NCI-H82 treated with DMSO at 0.1 percent for 48 hours (cell line): ENCODE measurements at regions not wholly inside any gene's neighbourhood (a gene's known extent, or its start where the extent isn't known, plus 50 kb on each side); places are given as distances from the start of the nearest gene placed in this dataset.

Experiments
- DNase-seq: peaks from one replicate; lab custom pipeline; 2025; ENCODE audit not compliant: unreplicated experiment; lab: John Stamatoyannopoulos, UW

DNA sequence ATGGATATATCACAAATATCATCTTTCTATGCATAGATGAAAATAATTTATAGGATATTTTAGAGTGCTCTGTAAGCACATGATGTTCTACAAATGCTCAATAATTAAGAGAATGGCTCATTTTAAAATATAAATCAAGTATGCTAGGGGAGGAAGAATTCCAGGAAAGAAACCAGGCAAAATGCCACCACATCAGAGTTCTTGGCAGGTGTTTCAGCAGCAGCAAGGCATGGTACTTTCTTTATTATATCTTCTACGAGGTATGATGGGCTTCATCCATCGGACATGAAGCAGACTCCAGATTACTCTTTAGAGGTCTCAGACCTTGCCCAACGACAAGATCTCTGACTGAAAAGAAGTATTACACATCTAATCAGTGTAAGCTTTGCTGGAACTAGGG is 316.3 kb upstream of the ARRDC3 start:
- no peak for DNase-seq

DNA sequence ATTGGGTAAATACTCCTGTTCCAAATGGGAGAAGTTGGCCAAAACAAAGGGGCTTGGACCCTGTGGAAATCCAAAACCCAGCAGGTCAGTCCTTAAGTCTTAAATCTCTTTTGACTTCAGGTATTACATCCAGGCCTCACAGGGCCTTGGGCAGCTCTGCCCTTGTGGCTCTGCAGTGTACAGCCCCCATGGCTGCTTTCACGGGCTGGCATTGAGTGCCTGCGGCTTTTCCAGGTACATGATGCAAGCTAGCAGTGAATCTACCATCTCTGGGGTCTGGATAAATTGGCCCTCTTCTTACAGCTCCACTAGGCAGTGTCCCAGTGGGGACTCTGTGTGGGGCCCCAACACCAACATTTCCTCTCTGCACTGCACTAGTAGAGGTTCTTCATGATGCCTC is 308.5 kb upstream of the ARRDC3 start:
- no peak for DNase-seq

DNA sequence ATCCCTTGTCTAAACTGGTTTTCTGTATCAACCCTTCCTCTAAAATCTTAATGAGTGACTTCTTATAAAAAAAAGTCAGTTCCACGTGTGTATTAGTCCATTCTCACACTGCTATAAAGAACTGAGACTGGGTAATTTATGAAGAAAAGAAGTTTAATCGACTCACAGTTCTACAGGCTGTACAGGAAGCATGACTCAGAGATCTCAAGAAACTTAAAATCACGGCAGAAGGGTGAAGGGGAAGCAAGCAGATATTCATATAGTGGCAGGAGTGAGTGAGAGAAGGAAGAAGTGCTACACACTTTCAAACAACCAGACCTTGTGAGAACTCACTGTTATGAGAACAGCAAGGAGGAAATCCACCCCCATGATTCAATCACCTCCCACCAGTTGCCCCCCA is 307.8 kb upstream of the ARRDC3 start:
- DNase-seq: no peak

DNA sequence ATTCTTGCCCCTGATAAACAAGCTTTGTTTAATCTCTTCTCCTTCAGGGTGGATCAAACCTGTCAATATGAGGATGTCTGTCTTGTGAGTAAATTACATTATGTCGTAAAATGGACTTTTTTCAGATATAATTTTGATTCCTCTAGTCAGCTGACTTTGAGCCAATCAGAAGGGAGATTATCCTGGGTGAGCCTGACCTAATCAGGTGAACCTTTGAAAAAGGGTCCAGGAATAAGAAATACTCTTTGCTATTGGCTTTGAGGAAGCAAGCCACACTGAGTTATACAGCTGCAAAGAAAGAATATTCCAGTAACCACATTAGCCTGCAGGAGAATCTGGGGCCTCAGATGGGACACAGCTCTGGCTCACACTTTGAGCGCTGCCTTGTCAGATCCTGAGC is 304.3 kb upstream of the ARRDC3 start:
- DNase-seq: no peak

DNA sequence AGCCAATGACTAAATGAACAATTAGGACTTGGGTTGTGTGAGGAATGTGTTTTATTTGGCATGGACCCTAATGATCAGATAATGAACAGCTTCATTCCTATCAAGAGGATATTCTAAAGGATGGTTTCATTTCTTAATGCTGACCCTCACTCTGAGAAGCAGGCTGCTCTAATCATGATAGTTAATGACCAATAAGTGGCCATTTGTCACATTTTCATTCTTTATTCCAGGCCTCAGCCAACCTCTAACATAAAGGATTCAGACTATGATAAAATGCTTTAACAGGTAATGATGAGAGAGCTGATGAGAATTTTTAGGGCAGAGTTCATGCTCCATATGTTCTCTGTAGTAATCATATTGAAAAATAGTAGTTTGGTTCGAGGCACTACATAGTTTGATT is 301.5 kb upstream of the ARRDC3 start:
- no peak for DNase-seq

DNA sequence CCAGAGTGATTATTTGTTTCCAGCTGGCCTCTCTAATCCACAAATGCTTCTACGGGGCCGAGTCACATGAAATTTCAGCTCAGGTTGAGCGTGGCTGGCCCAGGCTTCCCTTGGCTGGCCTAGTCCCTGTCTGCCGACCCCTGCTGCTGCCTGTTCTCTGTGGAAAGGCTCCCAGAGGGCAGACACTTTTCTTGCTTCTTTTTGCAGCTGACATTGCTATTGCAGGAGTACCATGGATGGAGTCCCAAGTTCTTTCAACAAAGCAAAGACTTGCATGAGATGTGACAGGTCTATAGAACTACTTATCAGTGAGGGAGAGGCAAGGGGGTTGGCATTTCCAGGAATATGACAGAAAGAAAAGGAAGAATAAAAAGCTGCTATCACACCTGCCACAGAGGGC is 287.4 kb upstream of the ARRDC3 start:
- peak; percentile 36 for DNase-seq

DNA sequence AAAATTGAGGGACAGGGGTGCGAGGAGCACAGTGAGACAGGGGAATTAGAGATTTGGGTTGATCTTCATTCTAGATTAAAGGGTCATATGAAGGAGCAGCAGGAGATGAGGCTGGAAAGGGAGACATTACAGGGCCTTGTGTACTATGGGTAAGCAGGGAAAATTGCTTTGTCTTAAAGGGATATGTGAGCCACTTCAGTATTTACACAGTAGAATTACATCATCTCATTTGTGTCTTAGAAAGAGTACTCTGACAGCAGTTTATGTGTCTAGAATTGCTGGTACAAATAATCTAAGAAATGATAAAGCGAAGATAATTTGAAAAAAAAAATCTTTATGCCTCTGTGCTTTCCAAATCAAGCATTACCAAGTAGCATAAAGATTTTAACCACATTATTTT is 287.0 kb upstream of the ARRDC3 start:
- DNase-seq: no peak

DNA sequence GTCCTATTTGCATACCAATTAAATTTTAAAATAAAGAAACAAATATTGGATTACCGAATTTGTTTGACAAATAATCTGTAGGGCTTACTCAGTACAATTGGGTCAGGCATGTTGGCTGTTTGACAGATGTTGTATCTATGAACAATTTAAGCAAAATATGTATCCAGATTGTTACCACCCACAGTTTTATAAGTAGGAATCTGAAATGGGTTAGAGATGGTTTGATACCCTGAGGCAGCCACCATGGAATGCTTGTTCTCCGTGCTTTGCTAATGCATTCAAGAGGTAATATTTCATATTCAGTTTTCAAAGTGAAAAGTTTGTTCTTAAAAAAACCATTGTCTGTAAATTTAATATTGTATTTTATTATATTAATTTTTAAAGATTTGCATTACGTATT is 285.1 kb upstream of the ARRDC3 start:
- DNase-seq: no peak

DNA sequence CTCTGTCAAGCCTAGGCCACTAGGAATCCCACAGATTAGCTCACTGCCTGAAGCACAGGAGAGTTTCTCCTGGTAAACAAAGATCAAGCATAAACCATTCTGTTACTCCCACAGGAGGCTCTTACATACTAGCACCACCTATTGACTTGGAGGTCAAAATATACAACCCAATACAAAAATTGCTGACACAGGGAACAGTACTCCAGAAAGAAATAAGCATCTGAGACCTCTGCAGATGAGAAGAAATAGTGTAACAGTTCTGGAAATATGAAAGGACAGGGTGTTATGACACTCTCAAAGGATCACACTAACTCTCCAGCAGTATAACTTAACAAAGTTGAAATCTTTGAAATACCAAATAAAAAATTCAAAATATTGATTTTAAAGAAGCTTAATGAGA is 269.6 kb upstream of the ARRDC3 start:
- no peak for DNase-seq

DNA sequence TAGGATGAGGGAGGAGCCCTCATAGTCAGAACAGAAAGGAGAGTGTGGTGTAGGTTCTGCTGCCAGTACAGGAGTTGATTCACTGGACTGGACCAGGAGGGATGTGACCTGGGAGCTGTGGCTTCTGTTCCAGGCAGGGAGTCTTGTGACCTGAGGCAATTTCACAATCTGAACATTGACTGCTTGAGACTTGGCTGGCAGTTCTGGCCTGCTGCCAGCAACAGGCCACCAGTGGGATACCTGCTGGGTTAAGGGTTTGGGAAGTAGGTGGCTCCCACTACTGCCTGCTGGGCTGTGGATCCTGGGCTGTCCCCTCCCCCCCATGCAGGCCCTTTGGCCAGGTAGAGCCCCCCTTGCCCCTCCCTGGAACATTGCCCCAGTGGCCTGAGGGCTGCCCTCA is 268.6 kb upstream of the ARRDC3 start:
- DNase-seq: no peak

DNA sequence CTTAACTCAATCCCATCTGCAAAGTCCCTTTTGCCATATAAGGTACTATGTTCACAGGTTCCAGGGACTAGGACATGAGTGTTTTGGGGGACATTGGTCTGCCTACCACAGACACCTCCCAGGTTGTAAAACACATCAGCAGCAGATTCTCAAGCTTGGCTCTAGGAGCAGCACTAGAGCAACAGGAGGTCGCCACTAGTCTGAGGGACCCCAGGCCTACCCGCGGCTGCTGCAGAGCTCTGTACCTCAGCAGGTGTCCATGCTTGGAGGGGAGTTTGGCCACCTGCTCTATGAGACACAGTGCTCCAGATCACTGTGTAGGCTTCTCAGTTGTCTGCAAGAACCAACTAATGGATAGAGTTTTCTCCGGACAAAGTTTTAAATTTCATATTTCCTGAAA is 262.2 kb upstream of the ARRDC3 start:
- DNase-seq: no peak

DNA sequence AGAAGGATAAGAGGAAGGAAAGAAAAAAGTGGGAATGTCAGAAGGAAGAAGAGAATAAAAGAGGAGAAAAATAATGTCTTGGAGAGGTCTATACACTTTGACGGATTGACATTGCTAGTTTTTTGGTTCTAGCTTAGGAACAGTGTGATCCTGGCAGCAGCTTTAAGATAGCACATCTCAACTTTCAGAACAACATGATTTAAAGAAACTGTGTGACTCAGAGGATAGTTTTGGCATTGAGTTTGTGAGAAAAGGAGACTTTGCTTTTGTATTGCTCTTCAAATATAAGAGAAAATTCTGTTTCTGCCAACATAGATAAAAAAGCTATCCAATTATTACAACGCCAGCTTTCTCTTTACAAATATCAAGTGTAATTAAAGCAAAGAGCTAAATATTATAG is 260.7 kb upstream of the ARRDC3 start:
- DNase-seq: no peak

DNA sequence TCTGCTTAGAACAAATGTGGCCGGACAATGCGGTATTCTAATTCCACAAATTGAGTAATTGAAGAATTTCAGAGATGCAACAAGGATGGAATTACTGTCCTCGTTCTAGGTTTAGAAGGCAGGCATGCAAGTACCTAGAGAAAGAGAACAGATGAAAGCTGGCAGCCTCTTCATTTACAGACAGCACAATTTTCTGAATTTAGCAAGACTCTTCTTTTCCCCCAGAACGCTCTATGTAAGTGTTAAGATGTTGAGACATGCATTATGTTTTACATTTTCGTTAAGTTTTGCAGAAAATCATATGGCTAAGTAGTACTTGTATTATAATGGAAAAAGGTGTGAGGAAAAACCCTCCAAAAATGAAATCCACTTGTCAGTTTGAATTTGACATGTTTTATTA is 259.5 kb upstream of the ARRDC3 start:
- DNase-seq: no peak

DNA sequence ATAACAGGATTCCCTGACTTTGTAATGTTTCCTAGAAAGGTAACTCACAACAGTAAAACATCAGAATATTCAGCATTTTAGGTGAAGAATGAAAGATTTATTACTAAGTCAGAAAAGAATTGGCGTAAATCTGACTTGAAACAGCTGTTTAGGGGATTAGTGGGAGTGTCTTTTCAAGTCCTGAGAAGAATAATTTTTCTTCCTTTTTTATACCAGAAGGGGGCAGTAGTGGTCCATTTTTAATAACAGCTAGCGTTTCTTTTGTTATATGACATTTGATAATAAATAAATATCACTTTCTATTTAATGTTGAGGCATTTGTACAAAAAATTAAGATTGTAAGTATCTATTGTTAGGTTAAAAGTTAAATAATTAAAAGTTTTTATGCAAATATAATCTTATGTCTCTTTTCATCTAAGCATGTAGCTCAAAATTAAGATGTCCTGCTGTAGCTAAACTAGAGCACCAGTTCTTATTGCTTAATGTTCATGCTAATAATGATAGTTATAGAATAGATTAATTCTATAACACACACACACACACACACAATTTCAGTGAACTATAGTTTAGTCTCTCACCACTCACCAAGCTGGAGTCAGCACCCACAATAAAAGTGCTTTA is 258.7 kb upstream of the ARRDC3 start:
- peak; percentile 50 for DNase-seq

DNA sequence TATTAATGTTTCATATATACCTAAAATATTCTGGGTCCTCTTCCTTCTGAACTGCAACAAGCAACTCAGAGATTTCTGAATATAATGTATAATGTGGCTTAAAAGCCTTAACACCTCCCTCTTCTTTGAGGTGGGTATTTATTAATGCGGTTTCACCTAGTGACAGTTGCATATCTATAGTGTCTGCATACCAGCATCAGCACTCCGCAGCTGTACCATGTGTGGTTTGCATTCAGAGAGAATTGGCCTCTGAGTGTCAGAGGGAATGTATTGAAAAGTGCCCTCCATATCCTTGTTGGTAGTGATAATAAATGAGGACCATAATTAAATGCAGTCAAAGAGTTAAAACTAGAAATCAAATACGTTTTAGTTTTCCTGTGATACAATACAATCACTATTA is 256.6 kb upstream of the ARRDC3 start:
- DNase-seq: no peak

DNA sequence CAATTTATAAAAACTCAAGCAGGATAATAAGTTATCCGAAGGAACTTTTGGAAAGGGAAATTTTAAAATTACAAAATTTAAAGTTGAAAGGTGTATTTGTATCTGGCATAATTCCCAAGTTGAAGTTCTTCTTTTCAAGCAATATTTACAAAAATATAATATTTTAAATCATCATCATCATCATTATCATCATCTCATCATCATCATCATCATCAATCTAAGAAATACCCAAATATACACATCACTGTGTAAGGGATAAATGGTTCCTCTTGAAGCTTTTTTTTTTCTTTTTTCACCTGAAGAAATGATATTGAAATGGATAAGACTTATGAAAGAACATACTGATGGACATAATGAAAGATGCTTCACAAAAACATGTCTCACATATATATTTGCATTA is 254.9 kb upstream of the ARRDC3 start:
- DNase-seq: no peak

DNA sequence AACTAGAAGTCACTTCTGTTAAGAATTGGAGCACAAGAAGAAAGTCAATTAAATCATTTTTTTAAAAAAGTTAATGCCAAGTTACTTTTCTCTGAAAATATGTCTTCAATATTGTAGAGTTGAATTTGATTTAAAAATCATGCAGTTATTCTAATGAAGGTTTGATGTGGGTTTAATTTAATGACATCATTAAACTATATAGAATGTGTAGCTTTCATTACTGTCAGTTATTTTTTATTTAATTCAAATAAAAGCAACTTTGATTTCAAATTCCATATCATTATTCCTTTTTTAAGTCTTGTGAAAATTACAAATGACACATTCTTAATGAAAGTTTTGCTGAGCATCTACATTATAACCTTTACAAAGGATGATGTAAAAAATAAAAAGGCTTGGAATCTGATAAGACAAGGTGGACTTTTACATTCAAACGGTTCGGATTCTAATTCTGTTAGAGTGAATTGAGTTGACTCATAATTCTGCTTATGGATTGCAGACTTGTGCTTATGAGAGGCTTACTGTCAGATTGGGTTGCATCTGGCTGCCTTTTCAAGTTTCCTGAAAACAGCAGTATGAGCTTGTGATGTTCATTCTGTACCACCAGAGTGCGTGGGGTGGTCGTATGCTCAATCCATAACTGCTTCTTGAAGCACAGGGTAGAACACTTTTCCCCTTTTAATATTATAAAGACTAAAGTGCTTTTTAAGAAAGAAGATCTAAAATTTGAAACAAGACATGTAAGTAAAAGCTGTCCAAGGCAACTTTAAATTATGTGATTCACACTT is 253.0 kb upstream of the ARRDC3 start:
- no peak for DNase-seq

DNA sequence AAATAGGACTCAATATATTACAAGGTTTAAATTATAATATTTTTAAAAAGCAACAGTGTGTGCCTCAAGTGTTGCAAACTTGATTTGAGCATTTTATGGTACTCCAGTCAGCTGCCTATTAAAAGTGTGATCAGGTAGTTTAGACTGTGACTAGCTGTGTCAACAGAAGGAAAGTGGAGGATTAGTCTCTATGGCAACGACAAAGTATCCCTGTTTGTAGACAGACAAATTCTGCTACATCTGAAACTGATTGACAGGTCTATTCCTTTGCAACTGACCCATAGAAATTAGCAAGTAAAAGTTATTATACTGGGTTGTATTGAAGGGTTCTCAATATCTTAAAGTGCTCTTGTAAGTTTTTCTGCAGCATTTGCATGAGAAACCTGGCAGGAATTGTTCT is 249.8 kb upstream of the ARRDC3 start:
- DNase-seq: peak; percentile 39

DNA sequence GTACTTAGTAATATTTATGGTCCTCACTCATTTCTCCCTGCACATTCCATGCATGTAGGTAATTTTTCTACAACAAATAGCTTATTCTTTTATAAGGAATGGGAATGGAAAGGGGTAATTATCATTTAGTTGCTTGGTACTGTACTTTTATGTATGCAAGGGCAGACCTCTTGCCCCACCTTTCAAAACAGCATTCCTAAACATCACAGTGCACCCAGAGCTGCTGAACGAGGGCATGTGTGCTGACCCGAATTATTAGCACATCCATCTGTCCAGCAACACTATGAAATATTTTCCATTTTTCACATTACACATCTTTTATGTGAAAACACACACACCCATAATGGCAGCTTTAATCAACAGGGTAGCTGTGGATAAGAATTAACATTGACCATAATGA is 228.6 kb upstream of the ARRDC3 start:
- no peak for DNase-seq

DNA sequence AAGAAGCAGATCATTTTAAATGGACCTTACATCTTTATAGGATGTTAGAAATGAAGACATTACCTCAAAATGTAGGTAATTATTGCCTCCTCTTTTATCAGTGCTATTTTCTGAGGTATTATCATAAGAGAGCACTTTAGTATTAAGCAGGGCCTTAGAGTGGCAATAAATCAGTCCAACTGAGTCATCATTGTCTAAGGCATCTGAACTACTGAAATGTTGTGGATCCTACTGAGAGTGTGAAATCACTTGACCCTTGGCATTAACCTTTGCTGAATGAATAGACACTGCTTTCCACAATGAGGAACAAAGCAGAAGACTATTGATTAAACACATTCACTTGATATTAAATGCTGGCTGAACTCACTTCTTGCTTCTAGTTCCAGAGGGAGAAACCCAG is 224.6 kb upstream of the ARRDC3 start:
- no peak for DNase-seq

DNA sequence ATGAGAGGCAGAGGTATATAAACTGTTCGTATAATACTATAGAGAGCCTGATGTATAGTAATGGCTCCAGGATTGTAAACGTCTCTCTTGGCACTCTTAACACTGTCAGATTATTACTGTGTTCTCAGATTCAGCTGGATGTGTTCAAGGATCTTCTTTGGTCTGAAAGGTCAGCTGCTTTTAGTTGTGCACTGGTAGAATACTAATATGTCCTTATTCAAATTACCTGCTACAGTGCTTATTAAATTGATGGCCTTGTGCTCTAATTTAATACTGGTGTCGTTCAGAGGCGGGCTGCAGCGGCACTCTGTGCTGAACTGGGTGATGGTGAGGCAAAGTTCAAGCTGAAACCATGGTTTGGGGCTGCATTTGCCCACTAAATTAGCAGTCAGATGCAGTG is 216.7 kb upstream of the ARRDC3 start:
- DNase-seq: no peak

DNA sequence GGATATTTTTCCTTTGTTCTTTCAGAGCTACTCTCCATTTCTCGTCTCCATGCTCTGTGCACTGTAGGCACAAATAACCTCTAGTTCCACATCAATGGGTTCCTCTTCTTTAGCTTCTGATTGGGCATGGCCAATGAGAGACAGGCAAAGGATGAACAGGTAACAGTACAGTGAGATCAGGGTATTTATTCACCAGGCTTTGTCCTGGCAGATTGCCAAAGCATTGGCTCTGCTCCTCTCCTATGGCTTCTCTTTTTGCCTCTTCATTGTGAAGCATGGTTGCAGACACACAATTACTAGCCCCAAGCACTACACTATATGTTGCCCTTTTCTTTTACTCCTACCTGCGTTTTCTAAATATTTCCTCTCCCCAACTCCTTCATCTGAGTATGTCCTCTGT is 215.1 kb upstream of the ARRDC3 start:
- DNase-seq: no peak

DNA sequence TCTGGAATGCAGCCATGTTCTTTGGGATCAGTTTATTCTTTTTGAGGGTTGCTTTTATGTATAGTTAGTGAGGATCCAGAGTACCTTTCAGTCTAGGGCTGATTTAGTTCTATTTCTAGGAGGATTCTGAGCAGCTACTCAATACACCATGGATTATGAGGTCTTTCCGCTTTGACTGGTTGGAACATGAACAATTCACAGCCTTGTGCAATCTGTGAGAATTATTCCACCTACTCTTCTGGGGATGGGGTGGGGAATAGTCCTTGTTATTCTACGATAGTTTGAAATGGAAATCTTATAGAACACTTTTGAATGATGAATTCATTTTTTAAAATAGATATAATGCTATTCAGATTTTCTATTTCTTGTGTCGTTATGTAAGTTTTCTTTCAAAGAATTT is 212.3 kb upstream of the ARRDC3 start:
- DNase-seq: no peak
